HepG2 (cell line): ENCODE measurements at regions not wholly inside any gene's neighbourhood (a gene's known extent, or its start where the extent isn't known, plus 50 kb on each side); places are given as distances from the start of the nearest gene placed in this dataset.

Experiments
- ATAC-seq: fragments of 200-7000 bp; cut with Tn5 transposase; 3 replicates; pipeline ENCODE4 v1.9.1; 2020; ENCODE audit warnings: mild to moderate bottlenecking, moderate library complexity
- BruUV-seq: library from RNA; stranded (reverse); fragments of 400-500 nt; replicated peaks from 2 replicates; lab custom pipeline; 2021; lab: Mats Ljungman, UMichigan
- CTCF ChIA-PET: fragments of 300-600 bp; formaldehyde crosslinking; extraction: SDS; loops from one replicate; lab custom pipeline; 2021; ENCODE audit warnings: low total read pairs, inconsistent platforms, low intra/inter-chr PET ratio; lab: Yijun Ruan, JAX
- POLR2A ChIA-PET: fragments of 350-600 bp; sonication (Branson Sonifier 250); formaldehyde crosslinking; loops from one replicate; lab custom pipeline; 2020; ENCODE audit warnings: antibody characterized with exemption, inconsistent platforms; lab: Yijun Ruan, JAX
- DNase-seq: peaks from one replicate; pipeline ENCODE4 v3.0.0-alpha.2; 2015; ENCODE audit warnings: low spot score
- FAIRE-seq: peaks from 3 replicates; lab custom pipeline; 2011; peaks lifted over from hg19 to GRCh38; lab: Jason Lieb, UNC
- H2AFZ ChIP-seq: one replicate; pipeline ENCODE4 v1.6.1; 2011; ENCODE audit warnings: low read length, inconsistent platforms
- H3K27ac ChIP-seq: fragments of 300-600 bp; 3 replicates; pipeline ENCODE4 v1.8.0; 2011; ENCODE audit warnings: mixed run types, mild to moderate bottlenecking, mixed read lengths, low read length, inconsistent platforms; ENCODE audit not compliant: insufficient read depth; ENCODE audit errors: extremely low read length
- H3K27me3 ChIP-seq, 2 experiments: fragments of 200-600 bp in 1 of 2; 2 replicates in 1 of 2; 3 replicates in 1 of 2; pipeline versions ENCODE4 v1.6.0 to v1.8.0; 2011; ENCODE audit warnings: low read length in 2 of 2, mild to moderate bottlenecking in 2 of 2, moderate library complexity in 2 of 2, inconsistent platforms in 1 of 2; ENCODE audit not compliant: insufficient read depth in 2 of 2, control insufficient read depth in 1 of 2
- H3K36me3 ChIP-seq, 2 experiments: fragments of 200-600 bp in 1 of 2; replicated peaks in 1 of 2; 2 replicates in 1 of 2; 3 replicates in 1 of 2; pipeline versions ENCODE4 v1.5.1 to v1.8.0; 2011; ENCODE audit warnings: low read length in 2 of 2, inconsistent platforms in 1 of 2; ENCODE audit not compliant: insufficient read depth in 2 of 2, control insufficient read depth in 1 of 2
- H3K4me1 ChIP-seq: 2 replicates; pipeline ENCODE4 v1.5.1; 2012; ENCODE audit warnings: low read length, inconsistent platforms; ENCODE audit not compliant: insufficient read depth
- H3K4me2 ChIP-seq: 2 replicates; pipeline ENCODE4 v1.6.0; 2011; ENCODE audit warnings: low read depth, low read length, inconsistent platforms
- H3K4me3 ChIP-seq, 3 experiments: fragments of 200-600 bp in 1 of 3; sonication (generic), shearing (Covaris generic) in 1 of 3; replicated peaks in 1 of 3; 2 replicates each; pipeline ENCODE4 v1.5.1; 2011 to 2016; ENCODE audit warnings: low read length in 3 of 3, inconsistent platforms in 2 of 3, low read depth in 2 of 3, mild to moderate bottlenecking in 2 of 3, control low read depth in 1 of 3, mixed read lengths in 1 of 3; ENCODE audit not compliant: insufficient read depth in 1 of 3
- H3K79me2 ChIP-seq: one replicate; pipeline ENCODE4 v1.6.1; 2011; ENCODE audit warnings: low read length, inconsistent platforms; ENCODE audit not compliant: insufficient read depth
- H3K9ac ChIP-seq: 2 replicates; pipeline ENCODE4 v1.6.0; 2011; ENCODE audit warnings: mild to moderate bottlenecking, low read depth, low read length, inconsistent platforms; ENCODE audit not compliant: insufficient read depth
- H3K9me3 ChIP-seq: 2 replicates; pipeline ENCODE4 v1.5.1; 2012; ENCODE audit warnings: mild to moderate bottlenecking, low read length
- H4K20me1 ChIP-seq: 2 replicates; pipeline ENCODE4 v1.6.0; 2011; ENCODE audit warnings: inconsistent platforms, mild to moderate bottlenecking, low read length, moderate library complexity; ENCODE audit not compliant: insufficient read depth
- GTF2F1 ChIP-seq: fragments of 150-350 bp; IDR thresholded peaks from 2 replicates; pipeline ENCODE4 v1.6.1; 2014; ENCODE audit warnings: low read length
- MAFG ChIP-seq: sonication (generic); formaldehyde crosslinking; IDR thresholded peaks from 2 replicates; pipeline ENCODE4 v1.5.1; 2020; ENCODE audit warnings: mild to moderate bottlenecking, missing genetic modification reagents
- MYNN ChIP-seq: sonication (generic); formaldehyde crosslinking; IDR thresholded peaks from 2 replicates; pipeline ENCODE4 v1.4.0; 2020; ENCODE audit warnings: mild to moderate bottlenecking, low read depth, missing genetic modification reagents
- POLR2AphosphoS2 ChIP-seq: IDR thresholded peaks from 2 replicates; pipeline ENCODE4 v1.6.1; 2011; ENCODE audit warnings: low read depth, low read length, improper control_type of control experiment
- ZFX ChIP-seq: sonication (generic); formaldehyde crosslinking; IDR thresholded peaks from 2 replicates; pipeline ENCODE4 v1.4.0; 2020; ENCODE audit warnings: mild to moderate bottlenecking, low read depth, missing genetic modification reagents, moderate library complexity
- ZNF10 ChIP-seq: sonication (generic); formaldehyde crosslinking; IDR thresholded peaks from 2 replicates; pipeline ENCODE4 v1.4.0; 2020; ENCODE audit warnings: mild to moderate bottlenecking, low read depth, missing genetic modification reagents, borderline replicate concordance
- ZNF235 ChIP-seq: sonication (generic); formaldehyde crosslinking; IDR thresholded peaks from 2 replicates; pipeline ENCODE4 v1.8.1; 2023; ENCODE audit warnings: mild to moderate bottlenecking, missing genetic modification reagents, borderline replicate concordance
- ZNF280D ChIP-seq: sonication (generic); formaldehyde crosslinking; IDR thresholded peaks from 2 replicates; pipeline ENCODE4 v1.5.1; 2020; ENCODE audit warnings: mild to moderate bottlenecking, missing genetic modification reagents
- ZNF703 ChIP-seq: sonication (generic); formaldehyde crosslinking; IDR thresholded peaks from 2 replicates; pipeline ENCODE4 v1.5.1; 2020; ENCODE audit warnings: missing genetic modification reagents, mild to moderate bottlenecking, moderate library complexity, borderline replicate concordance
- WGBS: methylation state at CpG from one replicate; pipeline ENCODE4 v1.1.6; 2017; ENCODE audit warnings: low lambda C conversion rate; 5-methylcytosine and 5-hydroxymethylcytosine counted together
- in situ Hi-C: cut with HindIII; loops from 2 replicates; pipeline ENCODE4 v1.10.0; 2017; ENCODE audit warnings: low pct_unique_long_range_greater_than_20kb; ENCODE audit not compliant: extremely low pct_ligation_motif_present
- intact Hi-C: fragments of 100-400 bp; cut with micrococcal nuclease; formaldehyde crosslinking; loops from one replicate; pipeline ENCODE4 v1.10.0; 2022; ENCODE audit not compliant: unreplicated experiment

GRCh38 chr11:122265981-122266380, 150.0 kb upstream of the BLID start (continued):
- TF ChIP-seq ZNF280D (CRISPR knock-in tag), result no peak
- no peak for TF ChIP-seq MYNN (CRISPR knock-in tag)

- 27% methylated on average over 4 of the region's 4 CpGs for WGBS
- Histone ChIP-seq H4K20me1 (no peaks in the 10 kb centered on the region), H3K4me1 (no peaks in the 10 kb centered on the region), H3K79me2 (no peaks in the 10 kb centered on the region), H2AFZ (no peak overlapping the region), H3K27me3 (no peaks in the 10 kb centered on the region), H3K9me3 (no peaks in the 10 kb centered on the region), H3K27ac (no peak overlapping the region), H3K9ac (no peak overlapping the region), H3K4me3 (no peak overlapping the region)
- ATAC-seq (no peak), DNase-seq (no peak), FAIRE-seq (no peak)
- BruUV-seq, result no TSS peak
- ChIA-PET POLR2A (no interaction called here), CTCF (no interaction called here)
- intact Hi-C loops (no loop called here), in situ Hi-C loops (no loop called here)
- TF ChIP-seq GTF2F1 (no peak), ZNF235 (CRISPR knock-in tag) (no peak), MAFG (CRISPR knock-in tag) (no peak), ZNF703 (CRISPR knock-in tag) (no peak), ZFX (CRISPR knock-in tag) (no peak), ZNF10 (CRISPR knock-in tag) (no peak), POLR2AphosphoS2 (no peak)
- TF ChIP-seq, all 625 proteins: peak for 0
- Histone ChIP-seq H3K4me2 (no peak overlapping the region), H3K36me3 (no peaks in the 10 kb centered on the region)
Measured at GRCh38 chr11:122264121-122264520, 148.1 kb upstream of the BLID start.
